PC-9 (cell line): ENCODE measurements at regions not wholly inside any gene's neighbourhood (a gene's known extent, or its start where the extent isn't known, plus 50 kb on each side); places are given as distances from the start of the nearest gene placed in this dataset.

Source experiments
- BruUV-seq: library from RNA; stranded (reverse); fragments of 400-500 nt; replicated peaks from 2 replicates; lab custom pipeline; 2021; lab: Mats Ljungman, UMichigan
- CTCF ChIA-PET: fragments of 300-600 bp; sonication (Branson Sonifier 250); formaldehyde crosslinking; loops from one replicate; lab custom pipeline; 2022; ENCODE audit warnings: antibody characterized with exemption; lab: Charles Lee
- POLR2A ChIA-PET: fragments of 300-600 bp; sonication (Branson Sonifier 250); formaldehyde crosslinking; loops from one replicate; lab custom pipeline; 2022; ENCODE audit warnings: antibody characterized with exemption; ENCODE audit not compliant: unreplicated experiment; lab: Charles Lee
- DNase-seq, 2 experiments: peaks; one replicate each; pipeline versions ENCODE4 v3.0.0 to v3.0.0-alpha.2; 2015 to 2022; ENCODE audit warnings: mixed read lengths in 1 of 2
- H2AFZ ChIP-seq: fragments of 200-600 bp; sonication (generic); 2 replicates; pipeline ENCODE4 v1.8.1; 2017; ENCODE audit warnings: antibody characterized with exemption
- H3F3A ChIP-seq: fragments of 200-600 bp; sonication (generic); 2 replicates; pipeline ENCODE4 v1.8.1; 2017; ENCODE audit warnings: antibody characterized with exemption, mild to moderate bottlenecking, low read depth; ENCODE audit not compliant: insufficient read depth
- H3K27ac ChIP-seq: fragments of 200-600 bp; sonication (generic); 2 replicates; pipeline ENCODE4 v1.6.1; 2016; ENCODE audit warnings: mixed run types
- H3K27me3 ChIP-seq: fragments of 200-600 bp; sonication (generic); 2 replicates; pipeline ENCODE4 v1.6.1; 2016; ENCODE audit warnings: low read depth, mixed run types; ENCODE audit not compliant: insufficient read depth
- H3K36me3 ChIP-seq: fragments of 200-600 bp; sonication (generic); 2 replicates; pipeline ENCODE4 v1.6.1; 2016; ENCODE audit warnings: low read depth, mixed run types
- H3K4me1 ChIP-seq: fragments of 200-600 bp; sonication (generic); replicated peaks from 2 replicates; pipeline ENCODE4 v1.6.1; 2016; ENCODE audit warnings: mixed run types; ENCODE audit not compliant: insufficient read depth
- H3K4me2 ChIP-seq: fragments of 200-600 bp; sonication (generic); 2 replicates; pipeline ENCODE4 v1.6.1; 2017; ENCODE audit warnings: mixed run types
- H3K4me3 ChIP-seq: fragments of 200-600 bp; sonication (generic); 2 replicates; pipeline ENCODE4 v1.6.1; 2016; ENCODE audit warnings: mixed run types
- H3K79me2 ChIP-seq: fragments of 200-600 bp; sonication (generic); 2 replicates; pipeline ENCODE4 v1.6.1; 2017; ENCODE audit warnings: low read depth, mixed run types
- H3K9me2 ChIP-seq: fragments of 200-600 bp; sonication (generic); 2 replicates; pipeline ENCODE4 v1.8.1; 2017; ENCODE audit warnings: mild to moderate bottlenecking; ENCODE audit not compliant: insufficient read depth
- H3K9me3 ChIP-seq: fragments of 200-600 bp; sonication (generic); 2 replicates; pipeline ENCODE4 v1.8.1; 2016; ENCODE audit warnings: low read depth; ENCODE audit not compliant: insufficient read depth
- H4K20me1 ChIP-seq: fragments of 200-600 bp; sonication (generic); 2 replicates; pipeline ENCODE4 v1.8.1; 2017; ENCODE audit not compliant: insufficient read depth
- CTCF ChIP-seq: fragments of 200-600 bp; sonication (generic); conservative IDR thresholded peaks from 2 replicates; pipeline ENCODE4 v1.6.1; 2017; ENCODE audit warnings: mixed run types, antibody characterized with exemption, mild to moderate bottlenecking, moderate library complexity
- EZH2 ChIP-seq: fragments of 200-600 bp; sonication (generic); IDR thresholded peaks from 2 replicates; pipeline ENCODE4 v1.8.0; 2017; ENCODE audit warnings: antibody characterized with exemption, low read depth
- intact Hi-C: fragments of 100-400 bp; cut with micrococcal nuclease; formaldehyde crosslinking; loops from one replicate; pipeline ENCODE4 v1.10.0; 2022; ENCODE audit not compliant: unreplicated experiment

- Histone ChIP-seq H3K4me1 (no peaks in the 10 kb centered on the region), H3K4me2 (no peak overlapping the region), H3F3A (no peaks in the 10 kb centered on the region), H4K20me1 (no peaks in the 10 kb centered on the region), H3K4me3 (no peak overlapping the region), H3K27me3 (no peaks in the 10 kb centered on the region), H3K9me2 (no peaks in the 10 kb centered on the region), H3K27ac (no peak overlapping the region), H3K9me3 (no peaks in the 10 kb centered on the region), H2AFZ (no peak overlapping the region), H3K79me2 (no peaks in the 10 kb centered on the region), H3K36me3 (no peaks in the 10 kb centered on the region)
- intact Hi-C loops = no loop called here
- ChIA-PET POLR2A (no interaction called here), CTCF (no interaction called here)
- no TSS peak for BruUV-seq
- TF ChIP-seq CTCF = no peak
- no peak for TF ChIP-seq EZH2
- no peak for DNase-seq
Observed at GRCh38 chr2:48194641-48195040, 119.8 kb upstream of the FOXN2 start.

- no peak for TF ChIP-seq CTCF
- TF ChIP-seq EZH2 = no peak
- no peaks in the 10 kb centered on the region for H3K9me2 ChIP-seq
- H3K4me3 ChIP-seq = no peak overlapping the region
- no peaks in the 10 kb centered on the region for H3K9me3 ChIP-seq
- no TSS peak for BruUV-seq
- H3K4me2 ChIP-seq = no peak overlapping the region
- CTCF ChIA-PET = interaction anchor here (0.5 kb wide), 1 partner anchor 746 kb away, joined by 3 read pairs; no protein-coding TSS in a partner anchor
- no peak for DNase-seq
- no peak overlapping the region for H2AFZ ChIP-seq
- no peaks in the 10 kb centered on the region for H3K36me3 ChIP-seq
- no peaks in the 10 kb centered on the region for H3K79me2 ChIP-seq
- no peak overlapping the region for H3K27ac ChIP-seq
- intact Hi-C loops = no loop called here
- H4K20me1 ChIP-seq = no peaks in the 10 kb centered on the region
- H3K27me3 ChIP-seq = no peaks in the 10 kb centered on the region
- no peaks in the 10 kb centered on the region for H3F3A ChIP-seq
- no peaks in the 10 kb centered on the region for H3K4me1 ChIP-seq
- POLR2A ChIA-PET = no interaction called here
Observed at GRCh38 chr2:48195169-48195568, 119.3 kb upstream of the FOXN2 start.

GRCh38 chr2:48197618-48198017 is 116.9 kb upstream of the FOXN2 start:
- no peaks in the 10 kb centered on the region for H3K36me3 ChIP-seq
- intact Hi-C loops = no loop called here
- H2AFZ ChIP-seq = no peak overlapping the region
- no peak overlapping the region for H3K27ac ChIP-seq
- H3K79me2 ChIP-seq = no peaks in the 10 kb centered on the region
- no peaks in the 10 kb centered on the region for H3K27me3 ChIP-seq
- BruUV-seq = no TSS peak
- H3K4me3 ChIP-seq = no peak overlapping the region
- no peaks in the 10 kb centered on the region for H4K20me1 ChIP-seq
- TF ChIP-seq CTCF (no peak), EZH2 (no peak)
- H3F3A ChIP-seq = no peaks in the 10 kb centered on the region
- no peaks in the 10 kb centered on the region for H3K9me3 ChIP-seq
- H3K9me2 ChIP-seq = no peaks in the 10 kb centered on the region
- ChIA-PET CTCF (no interaction called here), POLR2A (no interaction called here)
- DNase-seq = no peak
- H3K4me2 ChIP-seq = no peak overlapping the region
- H3K4me1 ChIP-seq = no peaks in the 10 kb centered on the region
